ENCODE measurements at regions not wholly inside any gene's neighbourhood (a gene's known extent, or its start where the extent isn't known, plus 50 kb on each side); places are given as distances from the start of the nearest gene placed in this dataset.
"Not testable (repeated sequence)": the region's sequence is repeated elsewhere in the genome, so short reads cannot be mapped to it uniquely, and the experiment has no call there.

DNA sequence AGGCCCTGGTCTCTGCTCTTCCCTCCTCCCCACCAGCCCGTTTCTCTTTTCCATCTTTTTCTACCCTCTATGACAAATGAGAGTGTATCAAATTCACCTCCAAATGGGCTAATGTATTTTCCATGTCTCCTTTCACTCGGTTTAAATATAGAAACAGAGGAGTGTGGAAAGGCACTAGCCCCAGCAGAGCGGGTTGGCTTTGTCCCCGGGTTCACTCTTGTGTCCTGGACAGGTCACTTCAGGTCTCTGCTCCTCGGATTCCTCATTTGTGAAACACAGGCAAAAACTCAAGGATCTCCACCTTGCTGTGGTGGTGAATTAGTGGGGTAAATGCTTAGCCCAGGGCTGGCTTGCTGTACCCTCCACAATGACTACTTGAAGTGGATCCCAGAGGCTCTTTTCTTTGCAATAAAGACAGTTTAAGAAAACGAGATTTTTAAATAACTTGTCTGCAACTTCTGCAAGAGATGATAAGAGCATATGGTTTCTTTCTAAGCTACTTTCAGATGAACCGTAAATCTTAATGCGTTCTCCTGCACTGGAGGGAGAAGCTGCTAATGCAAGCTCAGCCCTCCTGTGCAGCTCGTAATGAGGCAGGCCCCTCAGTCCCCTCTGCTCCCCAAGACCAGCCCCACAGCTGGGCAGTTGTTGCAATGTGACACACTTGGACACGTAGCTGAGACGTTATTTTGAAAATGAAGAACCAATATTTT lies 292.9 kb downstream of the THBS2 start:
- DNase-seq = no peak

GRCh38 chr6:168959696-168960095 lies 293.9 kb downstream of the THBS2 start:
- no peak for DNase-seq

GRCh38 chr6:168956884-168957730 lies 296.5 kb downstream of the THBS2 start:
- DNase-seq = peak; percentile 71 to 86

- DNase-seq = no peak
These were observed 297.4 kb downstream of the THBS2 start for GRCh38 chr6:168956141-168956838.

DNA sequence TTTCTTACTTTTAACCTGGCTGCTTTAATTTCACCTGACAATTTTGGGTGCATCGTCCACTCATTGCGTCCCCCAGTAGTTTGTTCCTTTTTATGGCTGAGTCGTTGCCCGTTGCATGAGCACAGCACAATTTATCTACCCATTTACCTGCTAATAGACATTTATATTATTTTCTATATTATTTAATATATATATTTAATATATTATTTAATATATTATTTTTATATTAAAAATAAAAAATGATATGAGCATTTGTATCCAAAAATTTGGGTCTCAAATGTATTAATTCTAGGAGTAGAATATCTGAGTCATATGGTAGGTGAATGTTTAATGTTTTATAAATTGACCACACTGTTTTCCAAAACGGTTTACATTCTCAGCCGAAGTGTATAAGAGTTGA lies 300.2 kb downstream of the THBS2 start:
- no peak for DNase-seq

DNA sequence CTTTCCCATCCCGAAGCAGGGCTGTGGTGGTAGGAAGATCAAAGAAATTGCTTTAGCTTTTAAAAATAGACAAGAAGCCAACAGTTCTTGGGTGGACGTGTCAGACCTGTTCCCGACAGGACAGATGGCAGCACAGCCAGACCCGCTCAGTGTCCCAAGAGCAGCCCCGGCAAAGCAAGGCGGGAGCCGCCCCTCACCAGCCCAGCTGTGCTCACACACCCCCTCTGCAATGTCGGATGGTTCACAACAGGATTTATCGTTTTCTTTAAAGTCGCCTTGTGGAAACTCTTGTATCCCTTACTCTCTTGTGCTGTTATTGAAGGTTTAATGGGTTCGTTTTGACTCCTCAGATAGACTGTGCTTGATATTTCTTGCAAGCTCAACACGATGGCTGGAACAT lies 302.4 kb downstream of the THBS2 start:
- no peak for DNase-seq

- no peak for DNase-seq
These were observed 302.8 kb downstream of the THBS2 start for GRCh38 chr6:168950858-168951214.

- no peak for DNase-seq
These were observed 303.4 kb downstream of the THBS2 start for GRCh38 chr6:168949981-168950857.

DNA sequence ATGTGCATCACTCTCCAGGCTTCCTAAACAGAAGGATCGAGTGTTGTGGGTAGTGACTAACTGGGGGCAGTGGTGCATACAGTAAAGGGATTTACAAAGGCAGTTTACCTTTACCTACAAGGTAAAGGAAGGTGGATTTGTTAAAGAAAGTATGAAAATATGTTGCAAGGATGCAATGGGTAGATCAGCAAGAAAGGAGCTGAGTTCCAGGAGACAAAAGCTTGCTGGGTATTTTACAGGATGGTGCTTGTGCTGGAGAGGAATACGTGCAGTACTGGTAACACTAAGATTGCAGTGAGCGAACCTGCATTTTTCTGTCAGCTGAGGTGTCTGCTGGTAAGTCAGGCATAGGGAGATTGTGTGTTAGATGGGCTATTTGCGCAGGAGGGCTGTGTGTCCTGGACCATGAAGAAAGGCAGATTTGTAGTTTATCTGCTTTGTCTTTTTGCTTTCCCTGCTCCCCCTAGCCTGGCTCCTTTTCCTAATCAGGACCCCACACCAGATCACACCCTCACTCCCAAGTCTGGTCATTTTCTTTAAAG lies 304.6 kb downstream of the THBS2 start:
- no peak for DNase-seq

DNA sequence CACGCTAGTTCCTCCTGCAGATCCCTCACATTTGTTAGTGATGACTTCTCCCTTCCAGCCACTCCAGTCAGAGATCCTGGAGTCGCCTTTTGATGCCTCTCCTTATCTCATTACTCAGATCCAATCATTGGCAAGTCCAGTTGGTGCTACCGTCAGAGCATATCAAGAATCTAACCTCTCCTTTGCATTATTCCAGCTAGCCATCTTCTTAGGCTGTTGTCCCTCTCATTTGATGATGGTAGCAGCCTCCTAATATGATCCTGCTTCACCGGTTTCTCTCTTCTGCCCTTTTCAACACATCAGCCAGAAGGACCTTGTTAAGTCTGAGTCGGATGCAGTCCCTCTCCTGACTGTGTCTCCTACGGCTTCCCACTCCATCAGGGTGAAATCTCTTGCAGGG lies 305.6 kb downstream of the THBS2 start:
- DNase-seq = no peak

- no peak for DNase-seq
These were observed 310.3 kb downstream of the THBS2 start for GRCh38 chr6:168943231-168943905.

DNA sequence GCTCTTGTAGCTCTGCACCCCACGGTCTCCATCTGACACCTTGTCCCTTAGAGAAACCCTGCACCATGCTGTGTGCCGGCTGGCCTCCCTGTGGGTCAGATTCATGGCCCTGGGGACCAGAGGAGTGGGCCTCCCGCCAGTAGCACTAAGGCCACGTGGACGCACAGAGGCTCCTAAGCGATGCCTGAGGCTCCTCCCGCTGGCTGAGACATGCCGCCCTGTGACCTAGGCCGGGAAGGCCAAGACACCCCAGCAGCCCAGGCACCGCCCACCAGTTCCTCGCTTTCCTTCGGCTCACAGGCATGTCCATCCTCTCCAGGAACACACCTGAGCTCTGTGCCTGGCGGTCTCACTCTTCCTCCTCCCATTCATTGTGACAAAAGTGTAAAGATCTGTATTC lies 311.0 kb downstream of the THBS2 start:
- no peak for DNase-seq

- DNase-seq = no peak
These were observed 312.6 kb downstream of the THBS2 start for GRCh38 chr6:168941036-168941435.

DNA sequence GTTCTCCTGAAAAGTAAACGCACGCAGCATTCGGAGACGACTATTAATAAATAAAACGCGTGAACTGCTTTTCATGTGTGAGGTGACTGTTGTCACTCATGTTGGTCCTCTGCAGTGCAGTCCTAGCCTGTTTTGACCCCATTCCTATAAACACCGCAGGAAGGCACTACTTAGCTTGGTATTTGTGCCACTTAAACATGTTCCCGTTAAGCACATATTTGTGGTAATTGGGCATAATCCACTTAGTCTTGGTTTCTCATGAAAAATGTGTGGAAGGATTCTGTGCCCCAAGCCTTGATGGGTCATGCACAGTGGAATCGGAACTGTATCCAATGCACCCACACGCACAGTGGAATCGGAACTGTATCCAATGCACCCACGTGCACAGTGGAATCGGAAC lies 313.9 kb downstream of the THBS2 start:
- DNase-seq = no peak

- no peak for DNase-seq
These were observed 314.6 kb downstream of the THBS2 start for GRCh38 chr6:168939041-168939440.

DNA sequence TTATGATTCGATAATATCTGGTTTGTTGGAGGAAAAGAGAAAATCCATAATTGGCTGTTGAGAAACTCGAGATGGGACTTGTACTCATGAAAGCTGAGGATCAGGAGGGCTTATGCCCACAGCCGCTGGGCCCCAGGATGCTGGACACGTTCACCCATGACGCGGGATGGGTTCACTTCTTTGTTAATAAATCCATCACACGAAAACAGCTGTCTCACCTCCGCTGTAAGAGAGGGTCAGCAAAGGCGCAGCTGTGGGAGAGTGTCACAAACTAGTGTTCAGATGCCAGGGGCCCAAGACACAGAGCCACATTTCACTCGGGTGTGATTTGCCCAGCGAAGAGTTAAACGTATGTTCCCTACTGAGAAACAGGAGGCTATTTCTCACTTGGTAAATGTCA lies 315.1 kb downstream of the THBS2 start:
- DNase-seq = no peak

GRCh38 chr6:168937054-168937453 lies 316.6 kb downstream of the THBS2 start:
- DNase-seq = no peak

- no peak for DNase-seq
These were observed 318.0 kb downstream of the THBS2 start for GRCh38 chr6:168935628-168936010.

DNA sequence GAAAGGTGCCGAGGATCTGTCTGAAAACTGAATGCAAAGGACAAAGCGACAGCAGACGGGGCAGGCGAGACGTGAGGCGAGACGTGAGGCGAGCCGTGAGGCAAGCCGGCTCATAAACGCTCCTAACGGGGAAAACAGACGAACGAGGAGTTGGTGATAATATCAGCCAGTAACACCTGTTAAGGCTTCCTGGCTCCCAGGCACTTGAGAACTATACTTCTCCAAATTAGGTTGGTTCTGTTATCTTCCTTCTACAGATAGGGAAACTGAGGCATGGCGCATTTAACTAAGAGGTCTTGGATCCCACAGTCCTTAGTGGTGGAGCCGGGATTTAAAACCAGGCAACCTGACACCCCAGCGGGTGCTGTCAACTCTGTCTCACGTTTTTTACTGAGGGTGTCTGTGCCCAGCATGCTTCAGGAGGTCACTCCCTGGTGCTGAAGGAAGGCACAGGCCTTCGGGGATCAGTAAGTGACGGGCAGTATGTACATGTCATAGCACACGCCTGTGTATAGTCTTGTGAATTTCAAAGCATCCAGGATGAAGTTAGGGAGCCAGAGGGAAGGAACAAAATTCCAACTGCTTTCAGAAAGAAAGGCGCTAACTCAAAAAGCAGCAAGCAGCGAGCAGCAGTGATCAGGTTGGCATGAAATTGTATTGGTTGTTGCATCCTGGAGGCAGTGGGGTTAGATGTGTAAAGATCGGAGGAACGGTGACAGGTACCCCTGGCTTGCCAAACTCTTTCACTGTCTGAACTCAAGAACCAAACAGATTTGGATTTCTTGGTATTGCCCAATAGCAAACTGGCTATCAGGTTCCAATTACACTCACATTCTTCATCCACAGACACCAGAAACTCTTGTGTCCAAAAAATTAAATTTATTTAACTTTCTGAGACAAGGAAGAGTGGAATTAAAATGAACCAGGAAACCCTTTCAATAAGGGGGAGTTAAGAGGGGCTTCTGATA lies 318.7 kb downstream of the THBS2 start:
- DNase-seq = no peak

DNA sequence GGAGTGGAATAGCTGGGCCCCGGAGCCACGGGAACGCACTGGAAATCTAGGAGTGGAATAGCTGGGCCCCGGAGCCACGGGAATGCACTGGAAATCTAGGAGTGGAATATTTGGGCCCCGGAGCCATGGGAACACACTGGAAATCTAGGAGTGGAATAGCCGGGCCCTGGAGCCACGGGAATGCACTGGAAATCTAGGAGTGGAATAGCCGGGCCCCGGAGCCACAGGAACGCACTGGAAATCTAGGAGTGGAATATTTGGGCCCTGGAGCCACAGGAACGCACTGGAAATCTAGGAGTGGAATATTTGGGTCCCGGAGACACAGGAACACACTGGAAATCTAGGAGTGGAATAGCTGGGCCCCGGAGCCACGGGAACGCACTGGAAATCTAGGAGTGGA lies 321.5 kb downstream of the THBS2 start:
- not testable (repeated sequence) for DNase-seq

All from inflammatory macrophage (primary cell).